GM12873 (cell line): ENCODE measurements at regions not wholly inside any gene's neighbourhood (a gene's known extent, or its start where the extent isn't known, plus 50 kb on each side); places are given as distances from the start of the nearest gene placed in this dataset.

ENCODE experiments used
- CTCF ChIP-seq: IDR thresholded peaks from 2 replicates; pipeline ENCODE4 v1.5.1; 2012; ENCODE audit warnings: low read depth, mild to moderate bottlenecking, moderate library complexity, low read length, control low read depth; ENCODE audit not compliant: insufficient read depth; ENCODE audit errors: missing control alignments

GRCh38 chr2:37569131-37569823, 102.2 kb downstream of the CDC42EP3 start:
- TF ChIP-seq CTCF = no peak

- no peak for TF ChIP-seq CTCF
These were observed 101.3 kb downstream of the CDC42EP3 start for GRCh38 chr2:37569986-37570679.

GRCh38 chr2:37570773-37571586, 100.5 kb downstream of the CDC42EP3 start:
- TF ChIP-seq CTCF = no peak

- no peak for TF ChIP-seq CTCF
These were observed 99.8 kb downstream of the CDC42EP3 start for GRCh38 chr2:37571587-37572136.

- no peak for TF ChIP-seq CTCF
These were observed 97.7 kb downstream of the CDC42EP3 start for GRCh38 chr2:37573451-37574388.

GRCh38 chr2:37575780-37576179, 95.7 kb downstream of the CDC42EP3 start:
- peak; percentile 37 for TF ChIP-seq CTCF
